NCI-H524 treated with DMSO at 0.1 percent for 48 hours (cell line): ENCODE measurements at regions not wholly inside any gene's neighbourhood (a gene's known extent, or its start where the extent isn't known, plus 50 kb on each side); places are given as distances from the start of the nearest gene placed in this dataset.

ENCODE experiments used
- DNase-seq: peaks from one replicate; lab custom pipeline; 2025; lab: John Stamatoyannopoulos, UW

- no peak for DNase-seq
Measured at GRCh38 chr3:177818712-177819240, 621.5 kb upstream of the TBL1XR1 start.

GRCh38 chr3:177820683-177821316 is 623.5 kb upstream of the TBL1XR1 start:
- no peak for DNase-seq

GRCh38 chr3:177822681-177823096 is 625.4 kb upstream of the TBL1XR1 start:
- no peak for DNase-seq

- DNase-seq: no peak
Measured at GRCh38 chr3:177823701-177824189, 626.5 kb upstream of the TBL1XR1 start.

- DNase-seq: no peak
Measured at GRCh38 chr3:177824190-177824786, 627.0 kb upstream of the TBL1XR1 start.

- no peak for DNase-seq
Measured at GRCh38 chr3:177824841-177825240, 627.6 kb upstream of the TBL1XR1 start.

- no peak for DNase-seq
Measured at GRCh38 chr3:177826253-177826652, 629.0 kb upstream of the TBL1XR1 start.

GRCh38 chr3:177827511-177828207 is 630.4 kb upstream of the TBL1XR1 start:
- no peak for DNase-seq

GRCh38 chr3:177828208-177828565 is 630.9 kb upstream of the TBL1XR1 start:
- no peak for DNase-seq

GRCh38 chr3:177830411-177830849 is 633.1 kb upstream of the TBL1XR1 start:
- peak; percentile 96 for DNase-seq

GRCh38 chr3:177831361-177831760 is 634.1 kb upstream of the TBL1XR1 start:
- no peak for DNase-seq

- DNase-seq: no peak
Measured at GRCh38 chr3:177832880-177833279, 635.6 kb upstream of the TBL1XR1 start.

- DNase-seq: no peak
Measured at GRCh38 chr3:177833332-177833731, 636.0 kb upstream of the TBL1XR1 start.

- DNase-seq: no peak
Measured at GRCh38 chr3:177835008-177835407, 637.7 kb upstream of the TBL1XR1 start.

GRCh38 chr3:177835917-177836316 is 638.6 kb upstream of the TBL1XR1 start:
- DNase-seq: no peak

- no peak for DNase-seq
Measured at GRCh38 chr3:177836671-177837070, 639.4 kb upstream of the TBL1XR1 start.

GRCh38 chr3:177837951-177838655 is 640.8 kb upstream of the TBL1XR1 start:
- no peak for DNase-seq

- no peak for DNase-seq
Measured at GRCh38 chr3:177838766-177839350, 641.6 kb upstream of the TBL1XR1 start.

GRCh38 chr3:177842302-177842701 is 645.0 kb upstream of the TBL1XR1 start:
- DNase-seq: no peak

GRCh38 chr3:177842743-177843734 is 645.8 kb upstream of the TBL1XR1 start:
- no peak for DNase-seq
